Spleen (tissue), 7 donors: ENCODE measurements at regions not wholly inside any gene's neighbourhood (a gene's known extent, or its start where the extent isn't known, plus 50 kb on each side); places are given as distances from the start of the nearest gene placed in this dataset.
"Not testable (repeated sequence)": the region's sequence is repeated elsewhere in the genome, so short reads cannot be mapped to it uniquely, and the experiment has no call there.

Experiments used
- CTCF ChIP-seq, 11 experiments: fragments of 200-600 bp in 7 of 11; fragments of 450-650 bp in 4 of 11; sonication (generic) in 4 of 11; IDR thresholded peaks in 8 of 11; conservative IDR thresholded peaks in 3 of 11; 1 replicate in 7 of 11; 2 replicates in 4 of 11; pipeline versions ENCODE4 v1.4.0 to v1.8.0; 2016 to 2021; ENCODE audit warnings: antibody characterized with exemption in 11 of 11, inconsistent platforms in 4 of 11, mild to moderate bottlenecking in 1 of 11
- POLR2AphosphoS5 ChIP-seq, 3 donors: sonication (generic); formaldehyde crosslinking; IDR thresholded peaks; one replicate each; pipeline ENCODE4 v1.5.1; 2017; ENCODE audit warnings: antibody characterized with exemption in 3 of 3
- donor health status: DM: no; HTN: no; CAD: no; lungs with moderate emphysema.
- donor health status: DM: no; HTN: no; CAD: no.
- donor health status: DM: no; HTN: no; CAD: no.

- not testable (repeated sequence) for TF ChIP-seq CTCF (IDR thresholded peaks at IDR 0.05 in 8 of 11, conservative IDR thresholded peaks at IDR 0.05 in 3 of 11); POLR2AphosphoS5 (IDR thresholded peaks at IDR 0.05)
These were observed 84.7 kb upstream of the SFSWAP start for GRCh38 chr12:131625966-131626722.
